ENCODE measurements at regions not wholly inside any gene's neighbourhood (a gene's known extent, or its start where the extent isn't known, plus 50 kb on each side); places are given as distances from the start of the nearest gene placed in this dataset.

- no peak for ATAC-seq
- Histone ChIP-seq H3K4me2 (no peak overlapping the region), H3K9me3 (no peaks in the 10 kb centered on the region)
These were observed 53.3 kb upstream of the CPOX start for GRCh38 chr3:98646680-98647079.

GRCh38 chr3:98647197-98647596, 53.8 kb upstream of the CPOX start:
- no peak for FAIRE-seq
- no peak for ATAC-seq

More at GRCh38 chr3:98646680-98647079, 53.3 kb upstream of the CPOX start:
- 17% methylated on average over 2 of the region's 2 CpGs for WGBS (ENCODE audit: missing lambda C conversion rate)
- ChIA-PET CTCF (interaction anchor here (0.9 to 1.5 kb wide), 2 partner anchors 10 to 45 kb away, joined by 3 read pairs; no protein-coding TSS in a partner anchor), POLR2A (no interaction called here)
- DNase-seq (ENCODE audit: low read depth in 1 of 2, low spot score in 1 of 2) (no peak), FAIRE-seq (no peak)
- TF ChIP-seq MAX (IDR thresholded peaks at IDR 0.05) (no peak), SREBF2 (IDR thresholded peaks at IDR 0.05) (no peak), ZSCAN20 (CRISPR knock-in tag; IDR thresholded peaks at IDR 0.05) (no peak)
- H3K27ac ChIP-seq = no peak overlapping the region
- no peak overlapping the region for H3K4me3 ChIP-seq
- no peaks in the 10 kb centered on the region for H3K4me1 ChIP-seq

GRCh38 chr3:98650971-98651779, 57.8 kb upstream of the CPOX start:
- Histone ChIP-seq H3K4me1 (no peaks in the 10 kb centered on the region), H3K27ac (no peak overlapping the region), H3K4me2 (no peak overlapping the region), H3K4me3 (no peak overlapping the region), H3K9me3 (no peaks in the 10 kb centered on the region)
- no peak for TF ChIP-seq E2F6 (IDR thresholded peaks at IDR 0.05; ENCODE audit: borderline replicate concordance, low read depth)
- TF ChIP-seq RNF2 (IDR thresholded peaks at IDR 0.05; ENCODE audit: borderline replicate concordance, low read depth) = no peak
- no peak for TF ChIP-seq TP53 (CRISPR knock-in tag; IDR thresholded peaks at IDR 0.05)
- TF ChIP-seq, protein P1, sequence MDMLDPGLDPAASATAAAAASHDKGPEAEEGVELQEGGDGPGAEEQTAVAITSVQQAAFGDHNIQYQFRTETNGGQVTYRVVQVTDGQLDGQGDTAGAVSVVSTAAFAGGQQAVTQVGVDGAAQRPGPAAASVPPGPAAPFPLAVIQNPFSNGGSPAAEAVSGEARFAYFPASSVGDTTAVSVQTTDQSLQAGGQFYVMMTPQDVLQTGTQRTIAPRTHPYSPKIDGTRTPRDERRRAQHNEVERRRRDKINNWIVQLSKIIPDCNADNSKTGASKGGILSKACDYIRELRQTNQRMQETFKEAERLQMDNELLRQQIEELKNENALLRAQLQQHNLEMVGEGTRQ (IDR thresholded peaks at IDR 0.05) = no peak
- no peak for TF ChIP-seq GATA3 (IDR thresholded peaks at IDR 0.05; ENCODE audit: borderline replicate concordance)
- TF ChIP-seq BCL3 (IDR thresholded peaks at IDR 0.05) = no peak
- TF ChIP-seq NFE2L2 (conservative IDR thresholded peaks at IDR 0.05; ENCODE audit: low read length) = no peak
- TF ChIP-seq MAX (IDR thresholded peaks at IDR 0.05) = no peak
- no peak for TF ChIP-seq ESRRA (IDR thresholded peaks at IDR 0.05; ENCODE audit: borderline replicate concordance, low read length)
- TF ChIP-seq, protein P2, sequence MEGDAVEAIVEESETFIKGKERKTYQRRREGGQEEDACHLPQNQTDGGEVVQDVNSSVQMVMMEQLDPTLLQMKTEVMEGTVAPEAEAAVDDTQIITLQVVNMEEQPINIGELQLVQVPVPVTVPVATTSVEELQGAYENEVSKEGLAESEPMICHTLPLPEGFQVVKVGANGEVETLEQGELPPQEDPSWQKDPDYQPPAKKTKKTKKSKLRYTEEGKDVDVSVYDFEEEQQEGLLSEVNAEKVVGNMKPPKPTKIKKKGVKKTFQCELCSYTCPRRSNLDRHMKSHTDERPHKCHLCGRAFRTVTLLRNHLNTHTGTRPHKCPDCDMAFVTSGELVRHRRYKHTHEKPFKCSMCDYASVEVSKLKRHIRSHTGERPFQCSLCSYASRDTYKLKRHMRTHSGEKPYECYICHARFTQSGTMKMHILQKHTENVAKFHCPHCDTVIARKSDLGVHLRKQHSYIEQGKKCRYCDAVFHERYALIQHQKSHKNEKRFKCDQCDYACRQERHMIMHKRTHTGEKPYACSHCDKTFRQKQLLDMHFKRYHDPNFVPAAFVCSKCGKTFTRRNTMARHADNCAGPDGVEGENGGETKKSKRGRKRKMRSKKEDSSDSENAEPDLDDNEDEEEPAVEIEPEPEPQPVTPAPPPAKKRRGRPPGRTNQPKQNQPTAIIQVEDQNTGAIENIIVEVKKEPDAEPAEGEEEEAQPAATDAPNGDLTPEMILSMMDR (IDR thresholded peaks at IDR 0.05) = no peak
- no peak for TF ChIP-seq CEBPB (IDR thresholded peaks at IDR 0.05)
- TF ChIP-seq, protein P3, sequence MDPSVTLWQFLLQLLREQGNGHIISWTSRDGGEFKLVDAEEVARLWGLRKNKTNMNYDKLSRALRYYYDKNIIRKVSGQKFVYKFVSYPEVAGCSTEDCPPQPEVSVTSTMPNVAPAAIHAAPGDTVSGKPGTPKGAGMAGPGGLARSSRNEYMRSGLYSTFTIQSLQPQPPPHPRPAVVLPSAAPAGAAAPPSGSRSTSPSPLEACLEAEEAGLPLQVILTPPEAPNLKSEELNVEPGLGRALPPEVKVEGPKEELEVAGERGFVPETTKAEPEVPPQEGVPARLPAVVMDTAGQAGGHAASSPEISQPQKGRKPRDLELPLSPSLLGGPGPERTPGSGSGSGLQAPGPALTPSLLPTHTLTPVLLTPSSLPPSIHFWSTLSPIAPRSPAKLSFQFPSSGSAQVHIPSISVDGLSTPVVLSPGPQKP (IDR thresholded peaks at IDR 0.05; ENCODE audit: low read depth, low read length) = no peak
- no peak for TF ChIP-seq TFCP2L1 (CRISPR knock-in tag; IDR thresholded peaks at IDR 0.05)
- TF ChIP-seq NR3C1 (IDR thresholded peaks at IDR 0.05) = no peak
- TF ChIP-seq JUNB (IDR thresholded peaks at IDR 0.05) = no peak
- TF ChIP-seq ZNF302 (CRISPR knock-in tag; IDR thresholded peaks at IDR 0.05) = no peak
- TF ChIP-seq RCOR1 (IDR thresholded peaks at IDR 0.05; ENCODE audit: low read depth, low read length) = no peak
- TF ChIP-seq NPAS2 (CRISPR knock-in tag; IDR thresholded peaks at IDR 0.05; ENCODE audit: borderline replicate concordance) = no peak
- no peak for DNase-seq (ENCODE audit: low read depth in 1 of 2, low spot score in 1 of 2)
- no peak for FAIRE-seq
- ChIA-PET CTCF (no interaction called here), POLR2A (no interaction called here)
- WGBS (ENCODE audit: missing lambda C conversion rate) = 29% methylated on average over 3 of the region's 3 CpGs
- ATAC-seq = no peak

More at GRCh38 chr3:98647197-98647596, 53.8 kb upstream of the CPOX start:
- ChIA-PET CTCF (interaction anchor here (0.8 kb wide), 1 partner anchor 10 kb away, joined by 3 read pairs; no protein-coding TSS in a partner anchor), POLR2A (no interaction called here)
- H3K27ac ChIP-seq = no peak overlapping the region
- H3K4me2 ChIP-seq = no peak overlapping the region
- H3K4me3 ChIP-seq = no peak overlapping the region
- WGBS (ENCODE audit: missing lambda C conversion rate) = 48% methylated on average over 4 of the region's 4 CpGs
- no peak for TF ChIP-seq RNF2 (IDR thresholded peaks at IDR 0.05; ENCODE audit: borderline replicate concordance, low read depth)
- TF ChIP-seq EP300 (IDR thresholded peaks at IDR 0.05) = no peak
- TF ChIP-seq E2F6 (IDR thresholded peaks at IDR 0.05; ENCODE audit: borderline replicate concordance, low read depth) = no peak
- no peak for TF ChIP-seq RARB (CRISPR knock-in tag; IDR thresholded peaks at IDR 0.05)
- no peak for TF ChIP-seq EHF (CRISPR knock-in tag; IDR thresholded peaks at IDR 0.05)
- no peak for TF ChIP-seq ZFP36 (IDR thresholded peaks at IDR 0.05; ENCODE audit: borderline replicate concordance, partially characterized antibody)
- no peak for TF ChIP-seq NR3C1 (IDR thresholded peaks at IDR 0.05)
- TF ChIP-seq FOSL2 (IDR thresholded peaks at IDR 0.05) = no peak
- TF ChIP-seq FOSL2 (CRISPR knock-in tag; IDR thresholded peaks at IDR 0.05) = no peak
- TF ChIP-seq MAX (IDR thresholded peaks at IDR 0.05) = no peak
- no peak for TF ChIP-seq HOXB5 (CRISPR knock-in tag; IDR thresholded peaks at IDR 0.05)
- no peak for TF ChIP-seq EHMT2 (IDR thresholded peaks at IDR 0.05; ENCODE audit: low read depth)
- TF ChIP-seq KDM1A (IDR thresholded peaks at IDR 0.05; ENCODE audit: low read depth) = no peak
- no peak for DNase-seq (ENCODE audit: low read depth in 1 of 2, low spot score in 1 of 2)
- no peaks in the 10 kb centered on the region for H3K4me1 ChIP-seq
- H3K9me3 ChIP-seq = no peaks in the 10 kb centered on the region
